ENCODE measurements at regions not wholly inside any gene's neighbourhood (a gene's known extent, or its start where the extent isn't known, plus 50 kb on each side); places are given as distances from the start of the nearest gene placed in this dataset.

GRCh38 chr10:128793726-128794655 lies 667.8 kb upstream of the MKI67 start (continued):
- no peak for TF ChIP-seq ZNF451 (CRISPR knock-in tag; IDR thresholded peaks at IDR 0.05)
- no peak for TF ChIP-seq ATM (IDR thresholded peaks at IDR 0.05; ENCODE audit: borderline replicate concordance)
- TF ChIP-seq IKZF5 (CRISPR knock-in tag; IDR thresholded peaks at IDR 0.05) = no peak
- no peak for TF ChIP-seq ZNF234 (CRISPR knock-in tag; conservative IDR thresholded peaks at IDR 0.05)
- no peak for TF ChIP-seq ZNF547 (CRISPR knock-in tag; IDR thresholded peaks at IDR 0.05)

GRCh38 chr10:128796396-128796912 lies 670.2 kb upstream of the MKI67 start:
- DNase-seq (ENCODE audit: low spot score) (no peak), ATAC-seq (no peak), FAIRE-seq (no peak)
- no peak overlapping the region for H2AFZ ChIP-seq (ENCODE audit: low read length)
- no peak overlapping the region for H3K9ac ChIP-seq (ENCODE audit: insufficient read depth, low read depth, low read length)
- ChIA-PET CTCF (ENCODE audit: low intra/inter-chr PET ratio, low total read pairs) (no interaction called here), POLR2A (no interaction called here)
- no peaks in the 10 kb centered on the region for H3K9me3 ChIP-seq (ENCODE audit: low read length)
- no peaks in the 10 kb centered on the region for H3K79me2 ChIP-seq (ENCODE audit: insufficient read depth, low read length)
- intact Hi-C loops (cut with micrococcal nuclease; ENCODE audit: unreplicated experiment) = no loop called here
- H3K4me3 ChIP-seq (replicated peaks in 1 of 3; ENCODE audit: insufficient read depth in 1 of 3, low read depth in 2 of 3, low read length in 3 of 3) = no peak overlapping the region
- 20% methylated on average over 3 of the region's 3 CpGs for WGBS (ENCODE audit: low lambda C conversion rate)
- H3K27ac ChIP-seq (ENCODE audit: extremely low read length, insufficient read depth, low read length) = no peak overlapping the region
- in situ Hi-C loops (cut with HindIII; ENCODE audit: extremely low pct_ligation_motif_present, low pct_unique_long_range_greater_than_20kb) = no loop called here
- H3K4me2 ChIP-seq (ENCODE audit: low read depth, low read length) = no peak overlapping the region
- no peaks in the 10 kb centered on the region for H3K36me3 ChIP-seq (replicated peaks in 1 of 2; ENCODE audit: control insufficient read depth in 1 of 2, insufficient read depth in 2 of 2, low read length in 2 of 2)
- no TSS peak for BruUV-seq (replicated peaks)
- H3K4me1 ChIP-seq (ENCODE audit: insufficient read depth, low read length) = no peaks in the 10 kb centered on the region
- H4K20me1 ChIP-seq (ENCODE audit: insufficient read depth, low read length) = no peaks in the 10 kb centered on the region
- TF ChIP-seq BRCA1 (CRISPR knock-in tag; IDR thresholded peaks at IDR 0.05) (no peak), GTF2F1 (IDR thresholded peaks at IDR 0.05; ENCODE audit: low read length) (no peak), ZNF510 (CRISPR knock-in tag; IDR thresholded peaks at IDR 0.05; ENCODE audit: low read depth) (no peak), ZNF232 (CRISPR knock-in tag; IDR thresholded peaks at IDR 0.05; ENCODE audit: borderline replicate concordance) (no peak), ATF4 (CRISPR knock-in tag; IDR thresholded peaks at IDR 0.05) (no peak), ZNF501 (CRISPR knock-in tag; IDR thresholded peaks at IDR 0.05) (no peak), ZNF296 (CRISPR knock-in tag; conservative IDR thresholded peaks at IDR 0.05) (no peak), ZNF446 (CRISPR knock-in tag; IDR thresholded peaks at IDR 0.05) (no peak), IKZF4 (CRISPR knock-in tag; IDR thresholded peaks at IDR 0.05; ENCODE audit: borderline replicate concordance, low read depth, not compliant biosample characterization) (no peak), ZNF530 (CRISPR knock-in tag; IDR thresholded peaks at IDR 0.05; ENCODE audit: low read depth) (no peak)
- no peaks in the 10 kb centered on the region; a peak in 2 of 5 replicates for H3K27me3 ChIP-seq (ENCODE audit: control insufficient read depth in 1 of 2, insufficient read depth in 2 of 2, low read length in 2 of 2)

Measured in HepG2 (cell line).